HepG2 (cell line): ENCODE measurements at regions not wholly inside any gene's neighbourhood (a gene's known extent, or its start where the extent isn't known, plus 50 kb on each side); places are given as distances from the start of the nearest gene placed in this dataset.

Experiments
- ATAC-seq: fragments of 200-7000 bp; cut with Tn5 transposase; 3 replicates; pipeline ENCODE4 v1.9.1; 2020; ENCODE audit warnings: mild to moderate bottlenecking, moderate library complexity
- BruUV-seq: library from RNA; stranded (reverse); fragments of 400-500 nt; replicated peaks from 2 replicates; lab custom pipeline; 2021; lab: Mats Ljungman, UMichigan
- CTCF ChIA-PET: fragments of 300-600 bp; formaldehyde crosslinking; extraction: SDS; loops from one replicate; lab custom pipeline; 2021; ENCODE audit warnings: low total read pairs, inconsistent platforms, low intra/inter-chr PET ratio; lab: Yijun Ruan, JAX
- POLR2A ChIA-PET: fragments of 350-600 bp; sonication (Branson Sonifier 250); formaldehyde crosslinking; loops from one replicate; lab custom pipeline; 2020; ENCODE audit warnings: antibody characterized with exemption, inconsistent platforms; lab: Yijun Ruan, JAX
- DNase-seq: peaks from one replicate; pipeline ENCODE4 v3.0.0-alpha.2; 2015; ENCODE audit warnings: low spot score
- FAIRE-seq: peaks from 3 replicates; lab custom pipeline; 2011; peaks lifted over from hg19 to GRCh38; lab: Jason Lieb, UNC
- H2AFZ ChIP-seq: one replicate; pipeline ENCODE4 v1.6.1; 2011; ENCODE audit warnings: low read length, inconsistent platforms
- H3K27ac ChIP-seq: fragments of 300-600 bp; 3 replicates; pipeline ENCODE4 v1.8.0; 2011; ENCODE audit warnings: mixed run types, mild to moderate bottlenecking, mixed read lengths, low read length, inconsistent platforms; ENCODE audit not compliant: insufficient read depth; ENCODE audit errors: extremely low read length
- H3K27me3 ChIP-seq, 2 experiments: fragments of 200-600 bp in 1 of 2; 2 replicates in 1 of 2; 3 replicates in 1 of 2; pipeline versions ENCODE4 v1.6.0 to v1.8.0; 2011; ENCODE audit warnings: low read length in 2 of 2, mild to moderate bottlenecking in 2 of 2, moderate library complexity in 2 of 2, inconsistent platforms in 1 of 2; ENCODE audit not compliant: insufficient read depth in 2 of 2, control insufficient read depth in 1 of 2
- H3K36me3 ChIP-seq, 2 experiments: fragments of 200-600 bp in 1 of 2; replicated peaks in 1 of 2; 2 replicates in 1 of 2; 3 replicates in 1 of 2; pipeline versions ENCODE4 v1.5.1 to v1.8.0; 2011; ENCODE audit warnings: low read length in 2 of 2, inconsistent platforms in 1 of 2; ENCODE audit not compliant: insufficient read depth in 2 of 2, control insufficient read depth in 1 of 2
- H3K4me1 ChIP-seq: 2 replicates; pipeline ENCODE4 v1.5.1; 2012; ENCODE audit warnings: low read length, inconsistent platforms; ENCODE audit not compliant: insufficient read depth
- H3K4me2 ChIP-seq: 2 replicates; pipeline ENCODE4 v1.6.0; 2011; ENCODE audit warnings: low read depth, low read length, inconsistent platforms
- H3K4me3 ChIP-seq, 3 experiments: fragments of 200-600 bp in 1 of 3; sonication (generic), shearing (Covaris generic) in 1 of 3; replicated peaks in 1 of 3; 2 replicates each; pipeline ENCODE4 v1.5.1; 2011 to 2016; ENCODE audit warnings: low read length in 3 of 3, inconsistent platforms in 2 of 3, low read depth in 2 of 3, mild to moderate bottlenecking in 2 of 3, control low read depth in 1 of 3, mixed read lengths in 1 of 3; ENCODE audit not compliant: insufficient read depth in 1 of 3
- H3K79me2 ChIP-seq: one replicate; pipeline ENCODE4 v1.6.1; 2011; ENCODE audit warnings: low read length, inconsistent platforms; ENCODE audit not compliant: insufficient read depth
- H3K9ac ChIP-seq: 2 replicates; pipeline ENCODE4 v1.6.0; 2011; ENCODE audit warnings: mild to moderate bottlenecking, low read depth, low read length, inconsistent platforms; ENCODE audit not compliant: insufficient read depth
- H3K9me3 ChIP-seq: 2 replicates; pipeline ENCODE4 v1.5.1; 2012; ENCODE audit warnings: mild to moderate bottlenecking, low read length
- H4K20me1 ChIP-seq: 2 replicates; pipeline ENCODE4 v1.6.0; 2011; ENCODE audit warnings: inconsistent platforms, mild to moderate bottlenecking, low read length, moderate library complexity; ENCODE audit not compliant: insufficient read depth
- DMAP1 ChIP-seq: IDR thresholded peaks from 2 replicates; pipeline ENCODE4 v1.6.1; 2016
- EP300 ChIP-seq, 3 experiments: sonication (generic) in 1 of 3; formaldehyde crosslinking in 1 of 3; IDR thresholded peaks; 2 replicates each; pipeline versions ENCODE4 v1.5.1 to v1.6.1; 2011 to 2020; ENCODE audit warnings: low read depth in 2 of 3, low read length in 2 of 3, borderline replicate concordance in 1 of 3, improper control_type of control experiment in 1 of 3, mild to moderate bottlenecking in 1 of 3, missing genetic modification reagents in 1 of 3, moderate library complexity in 1 of 3
- MAFK ChIP-seq, 2 experiments: IDR thresholded peaks in 1 of 2; conservative IDR thresholded peaks in 1 of 2; 2 replicates each; pipeline ENCODE4 v1.6.1; 2011; ENCODE audit warnings: improper control_type of control experiment in 2 of 2, low read length in 2 of 2
- RELA ChIP-seq: sonication (generic); formaldehyde crosslinking; IDR thresholded peaks from 2 replicates; pipeline ENCODE4 v1.4.0; 2020; ENCODE audit warnings: missing genetic modification reagents
- REXO4 ChIP-seq: sonication (generic); formaldehyde crosslinking; IDR thresholded peaks from 2 replicates; pipeline ENCODE4 v1.8.0; 2022; ENCODE audit warnings: missing genetic modification reagents, mild to moderate bottlenecking, borderline replicate concordance
- SATB2 ChIP-seq: sonication (generic); formaldehyde crosslinking; IDR thresholded peaks from 2 replicates; pipeline ENCODE4 v1.5.0; 2020; ENCODE audit warnings: missing genetic modification reagents
- TSC22D2 ChIP-seq: sonication (generic); formaldehyde crosslinking; IDR thresholded peaks from 2 replicates; pipeline ENCODE4 v1.5.1; 2020; ENCODE audit warnings: missing genetic modification reagents, mild to moderate bottlenecking, borderline replicate concordance
- ZFP37 ChIP-seq: sonication (generic); formaldehyde crosslinking; IDR thresholded peaks from 2 replicates; pipeline ENCODE4 v1.4.0; 2020; ENCODE audit warnings: missing genetic modification reagents, borderline replicate concordance
- ZNF124 ChIP-seq: sonication (generic); formaldehyde crosslinking; IDR thresholded peaks from 2 replicates; pipeline ENCODE4 v1.4.0; 2020; ENCODE audit warnings: missing genetic modification reagents
- ZNF441 ChIP-seq: sonication (generic); formaldehyde crosslinking; IDR thresholded peaks from 2 replicates; pipeline ENCODE4 v1.7.0; 2021; ENCODE audit warnings: missing genetic modification reagents, borderline replicate concordance
- ZNF547 ChIP-seq: sonication (generic); formaldehyde crosslinking; IDR thresholded peaks from 2 replicates; pipeline ENCODE4 v1.5.1; 2020; ENCODE audit warnings: mild to moderate bottlenecking, missing genetic modification reagents
- ZNF879 ChIP-seq: sonication (generic); formaldehyde crosslinking; IDR thresholded peaks from 2 replicates; pipeline ENCODE4 v1.8.1; 2023; ENCODE audit warnings: missing genetic modification reagents
- WGBS: methylation state at CpG from one replicate; pipeline ENCODE4 v1.1.6; 2017; ENCODE audit warnings: low lambda C conversion rate; 5-methylcytosine and 5-hydroxymethylcytosine counted together
- in situ Hi-C: cut with HindIII; loops from 2 replicates; pipeline ENCODE4 v1.10.0; 2017; ENCODE audit warnings: low pct_unique_long_range_greater_than_20kb; ENCODE audit not compliant: extremely low pct_ligation_motif_present
- intact Hi-C: fragments of 100-400 bp; cut with micrococcal nuclease; formaldehyde crosslinking; loops from one replicate; pipeline ENCODE4 v1.10.0; 2022; ENCODE audit not compliant: unreplicated experiment
- TF ChIP-seq, protein P1 (sequence below), 2 experiments: sonication (generic) in 1 of 2; formaldehyde crosslinking in 1 of 2; IDR thresholded peaks; 2 replicates each; pipeline versions ENCODE4 v1.4.0 to v1.6.1; 2018 to 2020; ENCODE audit warnings: missing genetic modification reagents in 2 of 2, borderline replicate concordance in 1 of 2, low read depth in 1 of 2, mild to moderate bottlenecking in 1 of 2, missing biosample characterization in 1 of 2

DNA sequence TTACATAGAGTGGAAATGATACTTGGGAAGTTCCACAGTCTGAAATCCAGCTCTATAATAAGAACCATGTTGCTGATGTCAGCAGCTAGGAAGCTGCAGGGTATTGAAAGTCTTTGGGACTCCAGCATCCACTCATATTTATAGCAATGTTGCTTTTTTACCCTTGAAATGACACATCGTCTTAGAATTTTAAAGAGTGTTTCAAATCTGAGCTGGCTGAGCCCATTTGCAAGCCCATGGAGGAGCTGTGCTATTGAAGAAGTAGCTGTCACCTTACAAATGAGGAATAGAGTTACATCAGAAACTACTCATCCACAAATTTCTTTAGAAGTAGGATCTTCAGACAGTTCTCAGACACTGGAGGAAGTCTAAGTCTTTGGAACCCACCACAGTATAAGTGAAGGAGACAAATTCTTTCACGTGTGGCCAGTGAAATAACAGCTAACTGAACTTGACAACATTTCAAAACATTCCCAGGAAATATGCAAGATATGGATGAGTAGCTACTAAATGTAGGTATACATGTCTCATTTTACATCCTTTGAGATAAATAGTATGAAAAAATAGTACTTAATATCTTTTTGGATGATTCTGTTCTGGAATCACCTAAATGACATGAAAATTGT lies 203.6 kb downstream of the ZNF365 start:
- POLR2A ChIA-PET: no interaction called here
- 0% methylated on average over 2 of the region's 2 CpGs for WGBS

GRCh38 chr10:62578301-62578700 lies 204.1 kb downstream of the ZNF365 start:
- intact Hi-C loops: no loop called here
- Histone ChIP-seq H4K20me1 (no peaks in the 10 kb centered on the region), H3K4me1 (no peaks in the 10 kb centered on the region), H3K36me3 (no peaks in the 10 kb centered on the region), H2AFZ (no peak overlapping the region), H3K9ac (no peak overlapping the region), H3K79me2 (no peaks in the 10 kb centered on the region), H3K4me2 (no peak overlapping the region), H3K4me3 (no peak overlapping the region), H3K27ac (no peak overlapping the region), H3K9me3 (no peaks in the 10 kb centered on the region), H3K27me3 (peaks cover 0 to 3% of the 10 kb centered on the region in 2 experiments; a peak in 2 of 5 replicates)
- ATAC-seq: no peak
- no TSS peak for BruUV-seq
- in situ Hi-C loops: loop anchor here (25.0 kb wide), 1 partner anchor 509 kb away; no protein-coding TSS in a partner anchor
- no peak for FAIRE-seq
- WGBS: 21% methylated on average over 6 of the region's 6 CpGs
- TF ChIP-seq ZNF547 (CRISPR knock-in tag) (no peak), ZNF441 (CRISPR knock-in tag) (no peak), REXO4 (CRISPR knock-in tag) (no peak), ZFP37 (CRISPR knock-in tag) (no peak), RELA (CRISPR knock-in tag) (no peak), ZNF124 (no peak), EP300 (IDR thresholded peaks at IDR 0.05; ENCODE audit: low read depth in 2 of 2, low read length in 2 of 2) (no peak), EP300 (CRISPR knock-in tag; IDR thresholded peaks at IDR 0.05; ENCODE audit: borderline replicate concordance) (no peak), DMAP1 (no peak), ZNF879 (CRISPR knock-in tag) (no peak), SATB2 (no peak)
- CTCF ChIA-PET: no interaction called here
- DNase-seq: no peak
- POLR2A ChIA-PET: no interaction called here

More for the DNA sequence above, 203.6 kb downstream of the ZNF365 start:
- no peak for ATAC-seq
- FAIRE-seq: no peak
- in situ Hi-C loops (loop anchor here (25.0 kb wide), 1 partner anchor 510 kb away; no protein-coding TSS in a partner anchor), intact Hi-C loops (no loop called here)
- CTCF ChIA-PET: no interaction called here
- Histone ChIP-seq H3K27ac (no peak overlapping the region), H3K4me1 (no peaks in the 10 kb centered on the region), H3K27me3 (peaks cover 0 to 3% of the 10 kb centered on the region in 2 experiments; a peak in 2 of 5 replicates), H3K9me3 (no peaks in the 10 kb centered on the region), H3K4me3 (no peak overlapping the region), H2AFZ (no peak overlapping the region), H4K20me1 (no peaks in the 10 kb centered on the region), H3K36me3 (no peaks in the 10 kb centered on the region), H3K4me2 (no peak overlapping the region), H3K9ac (no peak overlapping the region), H3K79me2 (no peaks in the 10 kb centered on the region)
- DNase-seq: no peak
- BruUV-seq: no TSS peak
- TF ChIP-seq TSC22D2: no peak
- 0 out of 4 replicates have a peak, but pooled peaks of 1 of the 2 experiments have one; percentile 5 for TF ChIP-seq MAFK (conservative IDR thresholded peaks at IDR 0.05 in 1 of 2, IDR thresholded peaks at IDR 0.05 in 1 of 2; ENCODE audit: low read length in 2 of 2)
- TF ChIP-seq, protein P1, sequence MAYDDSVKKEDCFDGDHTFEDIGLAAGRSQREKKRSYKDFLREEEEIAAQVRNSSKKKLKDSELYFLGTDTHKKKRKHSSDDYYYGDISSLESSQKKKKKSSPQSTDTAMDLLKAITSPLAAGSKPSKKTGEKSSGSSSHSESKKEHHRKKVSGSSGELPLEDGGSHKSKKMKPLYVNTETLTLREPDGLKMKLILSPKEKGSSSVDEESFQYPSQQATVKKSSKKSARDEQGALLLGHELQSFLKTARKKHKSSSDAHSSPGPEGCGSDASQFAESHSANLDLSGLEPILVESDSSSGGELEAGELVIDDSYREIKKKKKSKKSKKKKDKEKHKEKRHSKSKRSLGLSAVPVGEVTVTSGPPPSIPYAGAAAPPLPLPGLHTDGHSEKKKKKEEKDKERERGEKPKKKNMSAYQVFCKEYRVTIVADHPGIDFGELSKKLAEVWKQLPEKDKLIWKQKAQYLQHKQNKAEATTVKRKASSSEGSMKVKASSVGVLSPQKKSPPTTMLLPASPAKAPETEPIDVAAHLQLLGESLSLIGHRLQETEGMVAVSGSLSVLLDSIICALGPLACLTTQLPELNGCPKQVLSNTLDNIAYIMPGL (CRISPR knock-in tag; IDR thresholded peaks at IDR 0.05; ENCODE audit: borderline replicate concordance in 1 of 2, low read depth in 1 of 2): no peak
